ENCODE measurements at regions not wholly inside any gene's neighbourhood (a gene's known extent, or its start where the extent isn't known, plus 50 kb on each side); places are given as distances from the start of the nearest gene placed in this dataset.

DNA sequence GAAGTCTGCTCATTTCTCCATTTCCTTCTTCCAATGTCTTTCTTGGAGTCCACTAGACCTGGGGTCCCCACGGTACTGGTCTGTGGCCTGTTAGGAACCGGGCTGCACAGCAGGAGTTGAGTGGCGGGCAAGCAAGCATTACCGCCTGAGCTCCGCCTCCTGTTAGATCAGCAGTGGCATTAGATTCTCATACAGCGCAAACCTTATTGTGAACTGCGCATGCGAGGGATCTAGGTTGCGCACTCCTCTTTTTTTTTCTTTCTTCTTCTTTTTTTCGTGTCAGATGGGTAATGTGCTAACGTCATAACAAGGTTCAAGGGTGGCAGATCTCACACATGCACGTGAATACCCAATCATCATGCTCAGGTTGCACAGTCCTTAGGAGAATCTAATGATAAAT lies 53.1 kb upstream of the DLX2 start:
- TF ChIP-seq, protein P1, sequence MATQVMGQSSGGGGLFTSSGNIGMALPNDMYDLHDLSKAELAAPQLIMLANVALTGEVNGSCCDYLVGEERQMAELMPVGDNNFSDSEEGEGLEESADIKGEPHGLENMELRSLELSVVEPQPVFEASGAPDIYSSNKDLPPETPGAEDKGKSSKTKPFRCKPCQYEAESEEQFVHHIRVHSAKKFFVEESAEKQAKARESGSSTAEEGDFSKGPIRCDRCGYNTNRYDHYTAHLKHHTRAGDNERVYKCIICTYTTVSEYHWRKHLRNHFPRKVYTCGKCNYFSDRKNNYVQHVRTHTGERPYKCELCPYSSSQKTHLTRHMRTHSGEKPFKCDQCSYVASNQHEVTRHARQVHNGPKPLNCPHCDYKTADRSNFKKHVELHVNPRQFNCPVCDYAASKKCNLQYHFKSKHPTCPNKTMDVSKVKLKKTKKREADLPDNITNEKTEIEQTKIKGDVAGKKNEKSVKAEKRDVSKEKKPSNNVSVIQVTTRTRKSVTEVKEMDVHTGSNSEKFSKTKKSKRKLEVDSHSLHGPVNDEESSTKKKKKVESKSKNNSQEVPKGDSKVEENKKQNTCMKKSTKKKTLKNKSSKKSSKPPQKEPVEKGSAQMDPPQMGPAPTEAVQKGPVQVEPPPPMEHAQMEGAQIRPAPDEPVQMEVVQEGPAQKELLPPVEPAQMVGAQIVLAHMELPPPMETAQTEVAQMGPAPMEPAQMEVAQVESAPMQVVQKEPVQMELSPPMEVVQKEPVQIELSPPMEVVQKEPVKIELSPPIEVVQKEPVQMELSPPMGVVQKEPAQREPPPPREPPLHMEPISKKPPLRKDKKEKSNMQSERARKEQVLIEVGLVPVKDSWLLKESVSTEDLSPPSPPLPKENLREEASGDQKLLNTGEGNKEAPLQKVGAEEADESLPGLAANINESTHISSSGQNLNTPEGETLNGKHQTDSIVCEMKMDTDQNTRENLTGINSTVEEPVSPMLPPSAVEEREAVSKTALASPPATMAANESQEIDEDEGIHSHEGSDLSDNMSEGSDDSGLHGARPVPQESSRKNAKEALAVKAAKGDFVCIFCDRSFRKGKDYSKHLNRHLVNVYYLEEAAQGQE (IDR thresholded peaks at IDR 0.05; ENCODE audit: insufficient read depth in 1 of 2, low read depth in 2 of 2, low read length in 1 of 2) = no peak
- TF ChIP-seq, protein P2, sequence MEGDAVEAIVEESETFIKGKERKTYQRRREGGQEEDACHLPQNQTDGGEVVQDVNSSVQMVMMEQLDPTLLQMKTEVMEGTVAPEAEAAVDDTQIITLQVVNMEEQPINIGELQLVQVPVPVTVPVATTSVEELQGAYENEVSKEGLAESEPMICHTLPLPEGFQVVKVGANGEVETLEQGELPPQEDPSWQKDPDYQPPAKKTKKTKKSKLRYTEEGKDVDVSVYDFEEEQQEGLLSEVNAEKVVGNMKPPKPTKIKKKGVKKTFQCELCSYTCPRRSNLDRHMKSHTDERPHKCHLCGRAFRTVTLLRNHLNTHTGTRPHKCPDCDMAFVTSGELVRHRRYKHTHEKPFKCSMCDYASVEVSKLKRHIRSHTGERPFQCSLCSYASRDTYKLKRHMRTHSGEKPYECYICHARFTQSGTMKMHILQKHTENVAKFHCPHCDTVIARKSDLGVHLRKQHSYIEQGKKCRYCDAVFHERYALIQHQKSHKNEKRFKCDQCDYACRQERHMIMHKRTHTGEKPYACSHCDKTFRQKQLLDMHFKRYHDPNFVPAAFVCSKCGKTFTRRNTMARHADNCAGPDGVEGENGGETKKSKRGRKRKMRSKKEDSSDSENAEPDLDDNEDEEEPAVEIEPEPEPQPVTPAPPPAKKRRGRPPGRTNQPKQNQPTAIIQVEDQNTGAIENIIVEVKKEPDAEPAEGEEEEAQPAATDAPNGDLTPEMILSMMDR (IDR thresholded peaks at IDR 0.05) = no peak
- TF ChIP-seq TCF7L2 (IDR thresholded peaks at IDR 0.05; ENCODE audit: low read depth, low read length) = no peak
- TF ChIP-seq POLR2AphosphoS5 (IDR thresholded peaks at IDR 0.05; ENCODE audit: low read depth, low read length) = no peak
- TF ChIP-seq SIN3A (IDR thresholded peaks at IDR 0.05; ENCODE audit: borderline replicate concordance, insufficient read depth, low read depth, low read length) = no peak
- Histone ChIP-seq H3K27ac (ENCODE audit: low read length) (no peak overlapping the region), H3K4me1 (ENCODE audit: control insufficient read depth, insufficient read depth, low read length) (no peaks in the 10 kb centered on the region), H3K4me3 (ENCODE audit: low read depth in 2 of 2, low read length in 2 of 2) (no peak overlapping the region), H3K9me3 (ENCODE audit: control insufficient read depth, insufficient read depth, low read depth, low read length) (0 out of 2 replicates have a peak, but pooled peaks cover under 1% of the 10 kb centered on the region), H3K27me3 (ENCODE audit: control insufficient read depth, insufficient read depth, low read length) (peaks cover 18% of the 10 kb centered on the region; the same call in 1 of the 2 replicates), H3K36me3 (ENCODE audit: control insufficient read depth, insufficient read depth, low read length) (no peaks in the 10 kb centered on the region)
- no TSS peak for BruUV-seq (replicated peaks)
- CTCF ChIA-PET = no interaction called here
- POLR2A ChIA-PET = no interaction called here
- in situ Hi-C loops (cut with HindIII; ENCODE audit: low pct_unique_long_range_greater_than_20kb, low sequenced_read_pairs) = no loop called here
- DNase-seq (ENCODE audit: low read depth, low spot score) = no peak
- no peak for ATAC-seq
- intact Hi-C loops (cut with micrococcal nuclease; ENCODE audit: unreplicated experiment) = no loop called here

DNA sequence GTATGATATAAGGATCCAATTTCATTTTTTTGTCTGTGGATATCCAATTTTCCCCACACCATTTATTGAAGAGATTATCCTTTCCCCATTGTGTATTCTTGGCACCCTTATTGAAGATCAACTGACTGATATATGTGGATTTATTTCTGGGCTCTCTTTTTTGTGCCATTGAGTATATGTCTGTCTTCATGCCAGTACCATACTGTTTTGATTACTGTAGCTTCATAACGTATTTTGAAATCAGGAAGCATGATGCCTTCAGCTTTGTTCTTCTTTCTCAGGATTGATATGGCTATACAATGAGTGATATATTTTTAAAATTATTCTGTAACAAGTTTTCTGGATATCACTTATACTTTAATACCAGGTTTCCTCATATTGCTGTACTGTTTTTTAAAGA lies 58.1 kb upstream of the DLX2 start:
- DNase-seq (ENCODE audit: low read depth, low spot score) (no peak), ATAC-seq (no peak)
- in situ Hi-C loops (cut with HindIII; ENCODE audit: low pct_unique_long_range_greater_than_20kb, low sequenced_read_pairs) (no loop called here), intact Hi-C loops (cut with micrococcal nuclease; ENCODE audit: unreplicated experiment) (no loop called here)
- Histone ChIP-seq H3K27me3 (ENCODE audit: control insufficient read depth, insufficient read depth, low read length) (peaks cover 12% of the 10 kb centered on the region; the same call in 1 of the 2 replicates), H3K27ac (ENCODE audit: low read length) (no peak overlapping the region), H3K36me3 (ENCODE audit: control insufficient read depth, insufficient read depth, low read length) (no peaks in the 10 kb centered on the region), H3K9me3 (ENCODE audit: control insufficient read depth, insufficient read depth, low read depth, low read length) (peaks cover 4% of the 10 kb centered on the region; the same call in 1 of the 2 replicates), H3K4me1 (ENCODE audit: control insufficient read depth, insufficient read depth, low read length) (no peaks in the 10 kb centered on the region), H3K4me3 (ENCODE audit: low read depth in 2 of 2, low read length in 2 of 2) (no peak overlapping the region)
- ChIA-PET CTCF (interaction anchor here (1.7 kb wide), 1 partner anchor 301 kb away, joined by 5 read pairs; no protein-coding TSS in a partner anchor), POLR2A (interaction anchor here (0.6 to 0.7 kb wide), 2 partner anchors 15 to 47 kb away, joined by 3 to 17 read pairs; no protein-coding TSS in a partner anchor)
- no TSS peak for BruUV-seq (replicated peaks)
- TF ChIP-seq, protein P2 (IDR thresholded peaks at IDR 0.05) = no peak
- no peak for TF ChIP-seq POLR2AphosphoS5 (IDR thresholded peaks at IDR 0.05; ENCODE audit: low read depth, low read length)
- TF ChIP-seq, protein P1 (IDR thresholded peaks at IDR 0.05; ENCODE audit: insufficient read depth in 1 of 2, low read depth in 2 of 2, low read length in 1 of 2) = no peak
- TF ChIP-seq TCF7L2 (IDR thresholded peaks at IDR 0.05; ENCODE audit: low read depth, low read length) = no peak
- TF ChIP-seq SIN3A (IDR thresholded peaks at IDR 0.05; ENCODE audit: borderline replicate concordance, insufficient read depth, low read depth, low read length) = no peak

All from Panc1 (cell line).